Omental fat pad (tissue), 3 donors: ENCODE measurements at regions not wholly inside any gene's neighbourhood (a gene's known extent, or its start where the extent isn't known, plus 50 kb on each side); places are given as distances from the start of the nearest gene placed in this dataset.

Experiments used
- ATAC-seq: fragments of 150-250 bp; one replicate; pipeline ENCODE4 v1.9.1; 2016; ENCODE audit warnings: mild to moderate bottlenecking, moderate library complexity; ENCODE audit not compliant: low FRiP score
- DNase-seq: peaks from one replicate; pipeline ENCODE4 v3.0.0-alpha.2; 2019; ENCODE audit warnings: low spot score
- TF ChIP-seq, protein P1 (sequence below), 3 donors: fragments of 450-650 bp; IDR thresholded peaks; one replicate each; pipeline ENCODE4 v1.5.1; 2016 to 2017; ENCODE audit warnings: antibody characterized with exemption in 3 of 3, mild to moderate bottlenecking in 3 of 3, moderate library complexity in 2 of 3

- ATAC-seq = no peak
- DNase-seq = no peak
- TF ChIP-seq, protein P1, sequence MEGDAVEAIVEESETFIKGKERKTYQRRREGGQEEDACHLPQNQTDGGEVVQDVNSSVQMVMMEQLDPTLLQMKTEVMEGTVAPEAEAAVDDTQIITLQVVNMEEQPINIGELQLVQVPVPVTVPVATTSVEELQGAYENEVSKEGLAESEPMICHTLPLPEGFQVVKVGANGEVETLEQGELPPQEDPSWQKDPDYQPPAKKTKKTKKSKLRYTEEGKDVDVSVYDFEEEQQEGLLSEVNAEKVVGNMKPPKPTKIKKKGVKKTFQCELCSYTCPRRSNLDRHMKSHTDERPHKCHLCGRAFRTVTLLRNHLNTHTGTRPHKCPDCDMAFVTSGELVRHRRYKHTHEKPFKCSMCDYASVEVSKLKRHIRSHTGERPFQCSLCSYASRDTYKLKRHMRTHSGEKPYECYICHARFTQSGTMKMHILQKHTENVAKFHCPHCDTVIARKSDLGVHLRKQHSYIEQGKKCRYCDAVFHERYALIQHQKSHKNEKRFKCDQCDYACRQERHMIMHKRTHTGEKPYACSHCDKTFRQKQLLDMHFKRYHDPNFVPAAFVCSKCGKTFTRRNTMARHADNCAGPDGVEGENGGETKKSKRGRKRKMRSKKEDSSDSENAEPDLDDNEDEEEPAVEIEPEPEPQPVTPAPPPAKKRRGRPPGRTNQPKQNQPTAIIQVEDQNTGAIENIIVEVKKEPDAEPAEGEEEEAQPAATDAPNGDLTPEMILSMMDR (IDR thresholded peaks at IDR 0.05) = no peak
These were observed 399.0 kb upstream of the HNRNPA3 start for GRCh38 chr2:176813621-176814049.

DNA sequence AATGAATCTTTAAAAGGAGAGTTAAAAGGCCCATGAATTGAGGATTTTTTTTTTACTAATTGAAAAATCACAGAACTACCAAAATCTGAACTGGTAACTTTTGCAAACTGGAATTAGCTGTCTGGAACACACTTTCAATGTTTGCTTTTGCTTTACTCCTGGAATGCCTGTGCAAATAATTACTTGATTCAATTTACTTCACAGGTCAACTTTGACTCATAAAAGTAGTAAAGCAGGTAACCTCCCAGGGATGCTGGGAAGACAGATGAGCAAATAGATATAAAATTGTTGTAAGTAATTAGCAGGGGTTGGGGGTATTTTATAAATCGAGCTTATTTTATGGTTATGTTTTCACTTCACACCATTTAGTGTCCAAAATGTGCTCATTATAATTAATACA is 398.3 kb upstream of the HNRNPA3 start:
- DNase-seq (no peak), ATAC-seq (no peak)
- TF ChIP-seq, protein P1 (IDR thresholded peaks at IDR 0.05) = no peak

DNA sequence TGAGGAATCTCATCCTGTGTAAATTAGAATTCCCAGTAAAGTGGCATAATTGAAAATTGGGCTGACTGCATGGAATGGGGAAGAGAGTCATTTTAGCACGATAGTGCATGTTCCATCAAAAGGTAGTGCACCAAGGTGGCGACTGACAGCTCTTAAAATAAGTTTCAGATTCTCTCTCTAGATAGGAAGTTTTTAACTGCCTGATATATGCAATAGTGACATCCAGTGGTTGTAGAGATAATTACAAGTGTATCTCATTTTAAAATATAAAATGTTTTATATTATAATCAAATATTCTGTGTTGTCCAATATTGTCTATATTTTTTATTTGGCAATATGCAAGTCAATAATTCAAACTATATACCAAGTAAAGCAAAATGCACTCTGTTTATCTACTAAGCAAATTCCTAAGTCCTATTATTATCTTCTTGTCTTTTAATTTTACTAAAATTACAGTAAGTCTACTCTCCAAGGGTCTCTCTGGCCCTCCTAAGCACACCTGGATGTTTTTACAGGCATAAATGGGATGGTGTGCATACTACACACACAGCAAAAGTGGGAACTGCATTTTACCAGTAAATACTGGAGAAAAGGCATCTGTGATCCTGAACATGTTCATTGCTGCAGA is 397.7 kb upstream of the HNRNPA3 start:
- TF ChIP-seq, protein P1 (IDR thresholded peaks at IDR 0.05) = no peak
- DNase-seq (no peak), ATAC-seq (no peak)

DNA sequence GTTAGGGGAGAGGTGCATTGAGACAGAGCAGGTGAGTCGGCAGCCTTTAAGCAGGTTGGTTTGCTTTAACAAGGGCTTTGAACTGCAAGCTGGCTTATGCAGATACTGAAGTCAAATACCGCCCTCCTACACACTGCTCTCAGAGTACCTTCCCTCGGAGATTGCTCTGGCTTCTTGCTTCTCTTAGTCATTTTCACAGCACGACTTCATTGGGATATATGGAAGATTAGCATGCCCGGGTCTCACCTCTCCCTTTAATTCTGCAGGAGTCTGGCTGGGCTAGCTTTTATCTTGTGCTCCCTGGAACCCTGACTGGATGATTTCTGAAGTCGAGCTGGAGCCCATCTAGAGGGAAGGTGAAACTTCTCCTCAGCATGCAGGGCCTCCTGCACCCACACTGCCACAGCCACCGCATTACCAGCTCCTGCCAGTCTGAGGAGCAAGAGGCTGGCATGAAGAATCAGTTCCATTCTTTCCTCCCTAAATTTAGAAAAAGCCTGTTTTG is 395.5 kb upstream of the HNRNPA3 start:
- ATAC-seq = no peak
- TF ChIP-seq, protein P1 (IDR thresholded peaks at IDR 0.05) = no peak
- no peak for DNase-seq

GRCh38 chr2:176818076-176818475 is 394.5 kb upstream of the HNRNPA3 start:
- ATAC-seq (no peak), DNase-seq (no peak)
- TF ChIP-seq, protein P1 (IDR thresholded peaks at IDR 0.05) = no peak

DNA sequence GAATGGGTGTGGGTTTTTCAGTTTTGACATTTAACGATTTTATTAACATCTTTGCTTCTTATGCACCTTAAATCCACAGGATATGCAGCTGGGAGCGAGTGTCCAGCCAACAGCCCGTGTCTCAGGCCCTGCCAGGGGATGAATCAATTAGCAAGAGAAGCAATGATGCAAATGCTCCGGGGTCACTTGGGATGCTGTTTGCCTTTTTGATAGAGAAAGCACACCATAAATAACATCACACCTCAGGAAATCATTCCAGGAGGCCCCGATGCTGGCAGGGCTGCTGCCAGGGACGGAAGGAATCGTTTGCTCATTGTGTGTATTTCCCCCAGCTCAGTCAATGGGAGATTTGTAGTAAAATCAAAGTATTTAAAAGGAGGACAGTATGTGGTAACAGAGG is 394.0 kb upstream of the HNRNPA3 start:
- DNase-seq = no peak
- ATAC-seq = no peak
- TF ChIP-seq, protein P1 (IDR thresholded peaks at IDR 0.05) = no peak

- no peak for ATAC-seq
- no peak for DNase-seq
These were observed 393.3 kb upstream of the HNRNPA3 start for GRCh38 chr2:176819306-176819705.

More at GRCh38 chr2:176819306-176819705, 393.3 kb upstream of the HNRNPA3 start:
- TF ChIP-seq, protein P1 (IDR thresholded peaks at IDR 0.05) = no peak
